GM20000 (cell line): ENCODE measurements at regions not wholly inside any gene's neighbourhood (a gene's known extent, or its start where the extent isn't known, plus 50 kb on each side); places are given as distances from the start of the nearest gene placed in this dataset.

Experiments used
- DNase-seq: peaks from one replicate; pipeline ENCODE4 v3.0.0; 2012; ENCODE audit warnings: low spot score
- TF ChIP-seq, protein P1 (sequence below): IDR thresholded peaks from 2 replicates; pipeline ENCODE4 v1.5.1; 2012; ENCODE audit warnings: mild to moderate bottlenecking, control low read depth; ENCODE audit errors: extremely low read depth, missing control alignments

DNA sequence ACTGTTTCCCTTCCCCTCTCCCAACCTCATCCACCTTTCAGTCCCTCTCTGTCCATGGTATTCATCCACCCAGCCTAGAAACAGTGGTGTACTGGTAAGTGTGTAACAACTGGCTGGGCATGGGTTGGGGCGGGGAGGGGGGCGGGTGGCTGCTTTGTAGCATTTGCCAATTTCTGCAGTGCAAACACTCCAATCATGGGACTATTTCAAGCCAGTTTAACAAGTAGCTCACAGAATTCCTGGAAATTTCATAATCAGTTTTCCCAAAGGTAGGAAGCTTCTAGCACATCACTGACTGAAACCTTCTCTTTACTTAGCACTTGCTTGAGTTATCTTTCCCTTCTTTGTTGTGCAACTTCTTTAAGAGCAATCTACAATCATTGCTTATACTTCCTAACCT, 100.8 kb upstream of the WASF3 start:
- DNase-seq, result no peak
- TF ChIP-seq, protein P1, sequence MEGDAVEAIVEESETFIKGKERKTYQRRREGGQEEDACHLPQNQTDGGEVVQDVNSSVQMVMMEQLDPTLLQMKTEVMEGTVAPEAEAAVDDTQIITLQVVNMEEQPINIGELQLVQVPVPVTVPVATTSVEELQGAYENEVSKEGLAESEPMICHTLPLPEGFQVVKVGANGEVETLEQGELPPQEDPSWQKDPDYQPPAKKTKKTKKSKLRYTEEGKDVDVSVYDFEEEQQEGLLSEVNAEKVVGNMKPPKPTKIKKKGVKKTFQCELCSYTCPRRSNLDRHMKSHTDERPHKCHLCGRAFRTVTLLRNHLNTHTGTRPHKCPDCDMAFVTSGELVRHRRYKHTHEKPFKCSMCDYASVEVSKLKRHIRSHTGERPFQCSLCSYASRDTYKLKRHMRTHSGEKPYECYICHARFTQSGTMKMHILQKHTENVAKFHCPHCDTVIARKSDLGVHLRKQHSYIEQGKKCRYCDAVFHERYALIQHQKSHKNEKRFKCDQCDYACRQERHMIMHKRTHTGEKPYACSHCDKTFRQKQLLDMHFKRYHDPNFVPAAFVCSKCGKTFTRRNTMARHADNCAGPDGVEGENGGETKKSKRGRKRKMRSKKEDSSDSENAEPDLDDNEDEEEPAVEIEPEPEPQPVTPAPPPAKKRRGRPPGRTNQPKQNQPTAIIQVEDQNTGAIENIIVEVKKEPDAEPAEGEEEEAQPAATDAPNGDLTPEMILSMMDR, result no peak

GRCh38 chr13:26457212-26457611, 100.3 kb upstream of the WASF3 start:
- TF ChIP-seq, protein P1, result no peak
- no peak for DNase-seq

- TF ChIP-seq, protein P1, result no peak
- DNase-seq, result no peak
Measured at GRCh38 chr13:26458196-26458749, 99.2 kb upstream of the WASF3 start.

- DNase-seq, result no peak
- TF ChIP-seq, protein P1, result no peak
Measured at GRCh38 chr13:26459276-26460131, 98.0 kb upstream of the WASF3 start.

GRCh38 chr13:26460648-26461047, 96.8 kb upstream of the WASF3 start:
- no peak for DNase-seq
- TF ChIP-seq, protein P1, result no peak

- DNase-seq, result no peak
- TF ChIP-seq, protein P1, result no peak
Measured at GRCh38 chr13:26463296-26463695, 94.2 kb upstream of the WASF3 start.

DNA sequence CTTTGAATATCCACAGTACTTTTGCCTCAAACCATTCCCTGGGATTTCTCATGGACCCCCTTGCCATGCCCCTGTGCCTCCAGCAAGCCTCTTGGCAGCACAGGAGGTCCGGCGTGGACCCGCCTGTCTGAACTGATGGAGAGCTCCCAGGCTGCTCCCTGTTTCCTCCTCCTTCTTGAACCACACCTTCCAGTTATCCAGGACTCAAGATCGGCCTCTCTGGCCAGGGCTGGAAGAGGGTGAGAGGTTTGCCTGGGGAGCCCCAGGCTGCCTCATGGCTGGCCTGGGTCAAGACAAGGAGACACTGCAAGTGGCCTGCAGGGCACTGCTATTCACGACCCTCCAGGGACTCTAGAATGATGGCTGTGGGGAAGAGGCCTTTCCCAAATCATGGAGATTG, 93.6 kb upstream of the WASF3 start:
- no peak for DNase-seq

More for the DNA sequence above, 93.6 kb upstream of the WASF3 start:
- TF ChIP-seq, protein P1, result no peak
